ENCODE measurements at regions not wholly inside any gene's neighbourhood (a gene's known extent, or its start where the extent isn't known, plus 50 kb on each side); places are given as distances from the start of the nearest gene placed in this dataset.

GRCh38 chr18:78180741-78181140, 798.9 kb upstream of the SALL3 start:
- Mint-ChIP-seq H3K36me3 (no peaks in the 10 kb centered on the region), H3K4me3 (no peak overlapping the region), H3K27me3 (no peaks in the 10 kb centered on the region), H3K4me1 (no peaks in the 10 kb centered on the region), H3K9me3 (peaks cover 7% of the 10 kb centered on the region), H3K27ac (no peak overlapping the region)
- no peak for DNase-seq

GRCh38 chr18:78183815-78184214, 795.8 kb upstream of the SALL3 start:
- no peaks in the 10 kb centered on the region for H3K27me3 Mint-ChIP-seq
- H3K4me1 Mint-ChIP-seq = no peaks in the 10 kb centered on the region
- no peak overlapping the region for H3K27ac Mint-ChIP-seq
- no peaks in the 10 kb centered on the region for H3K36me3 Mint-ChIP-seq
- no peak for DNase-seq
- H3K4me3 Mint-ChIP-seq = no peak overlapping the region
- H3K9me3 Mint-ChIP-seq = peaks cover 7% of the 10 kb centered on the region

DNA sequence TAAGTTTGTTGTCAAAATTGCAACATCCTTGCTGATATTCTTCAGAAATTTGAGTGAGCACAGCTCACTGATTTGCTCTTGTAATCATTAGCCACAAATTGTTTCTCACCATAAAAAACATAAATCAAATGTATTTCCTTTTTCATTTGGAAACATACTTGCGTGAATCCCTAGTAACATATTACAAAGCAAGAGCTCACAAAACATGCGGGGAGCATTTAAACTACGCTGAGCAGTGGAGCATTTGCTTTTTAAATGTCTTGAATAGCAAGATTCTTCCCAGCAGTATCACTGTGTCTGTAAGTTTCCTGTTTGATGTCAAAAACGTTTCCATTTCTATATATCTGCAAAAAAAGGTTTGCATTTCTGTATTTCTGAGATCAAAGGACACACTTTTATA, 788.3 kb upstream of the SALL3 start:
- H3K27ac Mint-ChIP-seq = no peak overlapping the region
- no peak overlapping the region for H3K4me3 Mint-ChIP-seq
- no peaks in the 10 kb centered on the region for H3K27me3 Mint-ChIP-seq
- peaks cover 4% of the 10 kb centered on the region for H3K9me3 Mint-ChIP-seq
- no peaks in the 10 kb centered on the region for H3K4me1 Mint-ChIP-seq
- DNase-seq = no peak
- H3K36me3 Mint-ChIP-seq = no peaks in the 10 kb centered on the region

DNA sequence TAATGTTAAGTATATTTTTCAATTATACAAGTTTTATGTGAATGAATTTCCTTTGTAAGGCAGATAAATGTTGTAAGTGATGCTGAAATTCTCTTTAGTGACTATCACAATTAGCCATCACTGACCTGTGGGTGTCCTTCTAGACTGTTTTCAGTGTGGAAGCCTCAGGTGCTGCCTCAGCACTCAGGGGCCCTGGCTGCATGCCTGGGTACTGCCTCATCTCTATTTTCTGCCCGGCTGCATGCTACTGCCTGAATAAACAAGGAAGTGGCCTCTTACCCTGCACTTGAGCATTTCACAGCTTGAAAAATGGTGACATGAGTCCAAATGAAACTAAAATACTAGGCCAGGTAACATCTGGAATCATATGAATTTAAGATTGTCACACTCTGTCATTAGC, 787.6 kb upstream of the SALL3 start:
- no peak for DNase-seq
- H3K4me1 Mint-ChIP-seq = no peaks in the 10 kb centered on the region
- H3K4me3 Mint-ChIP-seq = no peak overlapping the region
- H3K27me3 Mint-ChIP-seq = no peaks in the 10 kb centered on the region
- no peak overlapping the region for H3K27ac Mint-ChIP-seq
- H3K36me3 Mint-ChIP-seq = no peaks in the 10 kb centered on the region
- peaks cover 4% of the 10 kb centered on the region for H3K9me3 Mint-ChIP-seq

GRCh38 chr18:78196280-78196679, 783.3 kb upstream of the SALL3 start:
- Mint-ChIP-seq H3K4me1 (no peaks in the 10 kb centered on the region), H3K4me3 (no peak overlapping the region), H3K36me3 (no peaks in the 10 kb centered on the region), H3K27ac (no peak overlapping the region), H3K9me3 (peaks cover 1% of the 10 kb centered on the region), H3K27me3 (no peaks in the 10 kb centered on the region)
- no peak for DNase-seq

DNA sequence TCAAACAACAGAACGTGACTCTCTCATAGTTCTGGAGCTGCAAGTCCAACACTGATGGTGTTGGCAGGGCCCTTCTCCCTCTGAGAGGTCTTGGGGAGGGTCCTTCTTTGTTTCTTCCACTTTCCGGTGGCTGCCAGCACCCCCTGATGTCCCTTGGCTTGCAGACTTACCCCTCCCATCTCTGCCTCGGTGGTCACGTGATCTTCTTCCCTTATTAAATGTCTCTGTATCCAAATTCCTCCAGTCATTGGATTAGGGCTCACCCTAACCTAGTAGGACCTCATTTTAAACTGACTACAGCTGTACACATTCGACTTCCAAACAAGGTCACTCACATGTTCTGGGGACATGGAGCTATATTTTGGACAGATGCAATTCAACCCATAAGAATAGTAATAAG, 780.6 kb upstream of the SALL3 start:
- no peak for DNase-seq
- no peak overlapping the region for H3K4me3 Mint-ChIP-seq
- H3K36me3 Mint-ChIP-seq = no peaks in the 10 kb centered on the region
- no peak overlapping the region for H3K27ac Mint-ChIP-seq
- H3K9me3 Mint-ChIP-seq = peaks cover 3% of the 10 kb centered on the region
- H3K27me3 Mint-ChIP-seq = no peaks in the 10 kb centered on the region
- no peaks in the 10 kb centered on the region for H3K4me1 Mint-ChIP-seq

DNA sequence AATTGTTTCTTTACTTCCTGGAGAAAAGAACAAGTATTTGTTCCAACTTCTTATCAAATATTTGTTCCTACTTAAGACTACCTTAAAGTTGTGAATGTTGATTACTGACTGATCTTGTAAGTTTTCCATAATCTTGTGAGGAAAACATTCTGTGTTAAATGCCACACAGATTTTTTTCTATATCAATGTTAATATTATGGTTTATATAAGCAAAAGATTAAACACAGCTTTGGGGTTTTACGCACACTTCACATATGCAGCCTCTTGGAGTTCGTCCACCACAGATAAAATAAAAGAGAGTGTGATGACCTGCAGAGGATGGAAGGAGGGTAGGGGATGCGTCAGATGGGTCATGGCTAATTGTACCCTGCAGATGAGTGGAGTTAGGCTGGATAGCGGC, 780.0 kb upstream of the SALL3 start:
- Mint-ChIP-seq H3K4me1 (no peaks in the 10 kb centered on the region), H3K27ac (no peak overlapping the region), H3K27me3 (no peaks in the 10 kb centered on the region), H3K9me3 (peaks cover 3% of the 10 kb centered on the region), H3K4me3 (no peak overlapping the region), H3K36me3 (no peaks in the 10 kb centered on the region)
- no peak for DNase-seq

DNA sequence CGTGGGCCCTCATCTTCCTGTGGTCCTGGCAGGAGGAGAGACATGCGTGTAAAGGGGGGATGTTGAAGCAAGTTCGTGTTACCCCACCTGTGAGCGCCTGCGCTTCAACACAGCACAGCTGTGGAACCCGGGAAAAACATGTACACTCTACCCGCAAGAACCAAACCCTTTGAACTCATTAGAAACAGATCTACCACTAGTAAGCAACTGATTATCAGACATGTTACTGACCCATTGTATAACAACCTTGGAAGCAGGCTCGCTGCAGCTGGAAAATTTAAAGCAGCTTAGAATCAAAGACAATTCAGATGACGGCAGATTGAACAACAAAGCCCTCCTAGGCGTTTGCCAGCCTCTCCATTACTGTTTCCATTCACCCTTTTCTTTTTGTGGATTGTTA, 771.7 kb upstream of the SALL3 start:
- Mint-ChIP-seq H3K27me3 (no peaks in the 10 kb centered on the region), H3K4me3 (no peak overlapping the region), H3K4me1 (no peaks in the 10 kb centered on the region), H3K9me3 (no peaks in the 10 kb centered on the region), H3K27ac (no peak overlapping the region), H3K36me3 (no peaks in the 10 kb centered on the region)
- DNase-seq = no peak

DNA sequence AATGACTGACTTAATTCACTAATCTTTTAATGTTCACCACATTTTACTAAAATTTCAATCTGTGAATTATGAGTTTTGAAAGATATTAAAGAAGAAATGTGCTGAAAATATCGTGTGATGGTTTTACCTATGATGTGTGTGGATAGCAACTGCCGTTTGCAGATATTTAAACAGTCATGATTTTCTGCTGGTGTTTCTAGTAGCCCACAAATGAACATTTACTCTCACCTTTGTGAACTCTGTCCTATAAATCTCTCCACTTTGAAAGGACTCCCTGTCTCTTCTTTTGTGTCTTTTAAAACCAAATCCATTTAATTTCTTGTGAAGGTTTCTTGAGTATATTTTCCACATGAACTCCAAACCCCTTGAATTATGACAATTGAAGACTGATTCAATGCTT, 771.2 kb upstream of the SALL3 start:
- H3K9me3 Mint-ChIP-seq = no peaks in the 10 kb centered on the region
- no peak overlapping the region for H3K4me3 Mint-ChIP-seq
- H3K36me3 Mint-ChIP-seq = no peaks in the 10 kb centered on the region
- no peaks in the 10 kb centered on the region for H3K27me3 Mint-ChIP-seq
- no peaks in the 10 kb centered on the region for H3K4me1 Mint-ChIP-seq
- DNase-seq = no peak
- H3K27ac Mint-ChIP-seq = no peak overlapping the region

DNA sequence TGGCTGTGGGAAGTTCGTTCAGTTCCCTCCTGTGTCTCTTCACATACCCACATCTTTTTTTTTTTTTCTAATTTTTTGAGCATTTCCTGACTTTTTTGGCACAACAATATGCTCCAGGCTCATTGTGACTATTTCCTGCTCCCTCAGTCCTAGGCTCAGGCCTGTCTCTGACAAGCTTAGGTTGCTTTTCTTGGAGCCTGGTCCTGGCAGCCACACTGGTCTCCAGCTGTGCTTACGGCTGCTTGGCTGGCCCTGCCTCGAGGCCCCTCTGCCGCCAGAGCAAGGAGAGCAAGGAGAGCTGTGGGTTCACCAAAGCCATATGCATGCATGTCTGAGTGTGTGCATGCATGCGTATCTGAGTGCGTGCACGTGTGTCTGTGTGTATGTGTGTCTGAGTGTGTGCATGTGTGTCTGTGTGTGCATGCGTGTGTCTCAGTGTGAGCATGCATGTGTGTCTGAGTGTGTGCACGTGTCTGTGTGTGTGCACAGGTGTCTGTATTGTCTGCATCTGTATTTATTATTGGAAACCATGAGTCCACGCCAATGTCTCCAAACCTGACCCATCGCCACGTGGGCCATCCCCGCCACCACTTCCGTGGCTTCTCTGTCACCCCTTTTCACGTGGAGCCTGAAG, 766.1 kb upstream of the SALL3 start:
- no peaks in the 10 kb centered on the region for H3K36me3 Mint-ChIP-seq
- no peaks in the 10 kb centered on the region for H3K4me1 Mint-ChIP-seq
- H3K9me3 Mint-ChIP-seq = no peaks in the 10 kb centered on the region
- no peak overlapping the region for H3K4me3 Mint-ChIP-seq
- H3K27ac Mint-ChIP-seq = no peak overlapping the region
- DNase-seq = no peak
- no peaks in the 10 kb centered on the region for H3K27me3 Mint-ChIP-seq

DNA sequence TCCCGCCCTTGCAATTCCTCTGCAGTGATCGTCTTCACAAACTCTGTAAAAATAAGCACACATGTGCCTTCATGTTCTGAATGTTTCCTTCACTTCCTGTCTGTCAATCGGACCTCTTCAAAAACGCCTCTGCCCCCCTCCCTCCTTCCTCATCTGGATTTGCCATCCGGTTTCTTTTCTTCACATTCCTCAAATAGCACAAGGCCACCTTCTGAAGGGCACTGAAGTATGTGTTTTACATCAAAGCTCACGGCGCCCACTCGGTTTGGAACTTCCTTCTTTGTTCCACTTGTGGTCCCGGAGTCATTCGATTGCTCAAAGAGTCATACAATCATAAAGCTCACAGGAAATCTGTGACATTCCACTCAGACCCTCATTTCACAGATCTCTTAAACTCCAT, 758.1 kb upstream of the SALL3 start:
- Mint-ChIP-seq H3K36me3 (no peaks in the 10 kb centered on the region), H3K4me3 (no peak overlapping the region), H3K9me3 (no peaks in the 10 kb centered on the region), H3K4me1 (no peaks in the 10 kb centered on the region), H3K27me3 (peaks cover 10% of the 10 kb centered on the region), H3K27ac (no peak overlapping the region)
- DNase-seq = no peak

DNA sequence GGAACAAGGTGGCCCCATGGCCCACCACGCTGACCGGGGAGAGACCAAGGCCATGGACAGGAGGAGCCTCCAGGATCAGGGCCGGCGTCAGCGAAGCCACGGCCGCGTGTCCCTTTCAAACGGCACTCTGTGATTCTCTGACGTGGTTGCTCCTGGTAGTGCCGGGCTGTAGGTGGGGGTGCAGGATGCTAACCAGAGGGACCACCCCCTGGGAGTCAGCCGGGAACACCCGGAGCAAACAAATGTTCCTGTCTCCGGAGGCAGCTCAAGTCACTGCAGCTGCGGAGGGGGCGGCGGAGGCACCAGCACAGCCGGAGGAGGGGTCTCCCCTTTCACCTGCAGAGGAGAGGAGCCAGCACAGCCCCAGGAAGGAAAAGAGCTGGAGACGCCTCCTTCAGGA, 750.6 kb upstream of the SALL3 start:
- Mint-ChIP-seq H3K27ac (no peak overlapping the region), H3K27me3 (peaks cover 23% of the 10 kb centered on the region), H3K9me3 (peaks cover 2% of the 10 kb centered on the region), H3K4me1 (no peaks in the 10 kb centered on the region), H3K4me3 (no peak overlapping the region), H3K36me3 (no peaks in the 10 kb centered on the region)
- no peak for DNase-seq

DNA sequence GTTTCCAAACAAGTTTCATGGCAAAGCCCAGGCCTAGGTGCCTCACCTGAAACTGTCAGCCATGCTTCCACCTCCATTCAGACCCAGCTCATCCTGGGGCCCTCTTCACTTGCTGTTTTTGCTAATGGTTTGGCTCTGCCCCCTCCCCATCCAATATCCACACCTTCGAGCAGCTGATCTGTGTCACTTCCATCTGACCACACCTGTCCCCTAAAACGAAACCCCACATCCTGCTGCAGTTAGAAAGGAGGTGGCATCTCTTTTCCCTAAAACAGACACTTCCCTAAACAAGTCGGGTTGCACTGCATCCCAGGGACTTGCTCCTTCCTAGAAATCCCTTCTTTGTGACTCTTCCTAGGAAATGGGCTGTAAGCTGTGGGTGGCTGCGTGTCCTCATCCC, 748.7 kb upstream of the SALL3 start:
- H3K4me3 Mint-ChIP-seq = no peak overlapping the region
- no peaks in the 10 kb centered on the region for H3K4me1 Mint-ChIP-seq
- no peaks in the 10 kb centered on the region for H3K36me3 Mint-ChIP-seq
- DNase-seq = no peak
- H3K27ac Mint-ChIP-seq = no peak overlapping the region
- H3K27me3 Mint-ChIP-seq = peaks cover 18% of the 10 kb centered on the region
- H3K9me3 Mint-ChIP-seq = peaks cover 2% of the 10 kb centered on the region

DNA sequence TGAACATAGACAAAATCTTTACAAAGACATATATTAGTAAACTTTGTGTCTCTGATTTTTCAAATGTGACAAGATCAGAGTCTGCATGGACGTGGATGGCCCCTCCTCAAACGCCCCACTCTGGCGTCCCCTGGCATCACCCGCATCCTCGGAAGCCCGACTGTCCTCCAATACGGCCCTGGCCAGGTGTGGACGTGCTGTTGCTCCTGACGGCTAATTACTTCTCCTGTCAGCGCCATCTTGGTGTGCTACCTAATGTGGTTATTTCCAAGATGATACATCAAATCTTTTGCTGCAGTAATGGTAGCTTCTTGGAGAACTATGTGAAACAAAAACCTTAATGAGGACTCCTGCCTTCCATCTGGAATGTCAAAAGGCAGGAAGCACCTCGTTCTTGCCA, 747.4 kb upstream of the SALL3 start:
- H3K4me3 Mint-ChIP-seq = no peak overlapping the region
- DNase-seq = no peak
- H3K9me3 Mint-ChIP-seq = peaks cover 2% of the 10 kb centered on the region
- no peak overlapping the region for H3K27ac Mint-ChIP-seq
- no peaks in the 10 kb centered on the region for H3K4me1 Mint-ChIP-seq
- H3K36me3 Mint-ChIP-seq = no peaks in the 10 kb centered on the region
- H3K27me3 Mint-ChIP-seq = peaks cover 13% of the 10 kb centered on the region

- no peaks in the 10 kb centered on the region for H3K4me1 Mint-ChIP-seq
- peaks cover 5% of the 10 kb centered on the region for H3K27me3 Mint-ChIP-seq
- no peak overlapping the region for H3K4me3 Mint-ChIP-seq
- no peak for DNase-seq
- H3K9me3 Mint-ChIP-seq = peaks cover 4% of the 10 kb centered on the region
- H3K27ac Mint-ChIP-seq = no peak overlapping the region
- no peaks in the 10 kb centered on the region for H3K36me3 Mint-ChIP-seq
These were observed 741.8 kb upstream of the SALL3 start for GRCh38 chr18:78237864-78238263.

- H3K9me3 Mint-ChIP-seq = peaks cover 4% of the 10 kb centered on the region
- no peak overlapping the region for H3K4me3 Mint-ChIP-seq
- H3K27ac Mint-ChIP-seq = no peak overlapping the region
- no peaks in the 10 kb centered on the region for H3K4me1 Mint-ChIP-seq
- H3K27me3 Mint-ChIP-seq = no peaks in the 10 kb centered on the region
- no peak for DNase-seq
- H3K36me3 Mint-ChIP-seq = no peaks in the 10 kb centered on the region
These were observed 741.1 kb upstream of the SALL3 start for GRCh38 chr18:78238404-78239089.

Data from activated naive CD8-positive, alpha-beta T cell treated with anti-CD3 and anti-CD28 coated beads for 36 hours (primary cell).